NCI-H146 treated with DMSO at 0.1 percent for 48 hours (cell line): ENCODE measurements at regions not wholly inside any gene's neighbourhood (a gene's known extent, or its start where the extent isn't known, plus 50 kb on each side); places are given as distances from the start of the nearest gene placed in this dataset.
"Not testable (repeated sequence)": the region's sequence is repeated elsewhere in the genome, so short reads cannot be mapped to it uniquely, and the experiment has no call there.

Source experiments
- DNase-seq: peaks from one replicate; lab custom pipeline; 2025; ENCODE audit not compliant: unreplicated experiment; lab: John Stamatoyannopoulos, UW

GRCh38 chr3:18693588-18694329 lies 268.6 kb upstream of the SATB1 start:
- not testable (repeated sequence) for DNase-seq

GRCh38 chr3:18687286-18687685 lies 262.1 kb upstream of the SATB1 start:
- DNase-seq: no peak

- no peak for DNase-seq
Observed at GRCh38 chr3:18683900-18684299, 258.8 kb upstream of the SATB1 start.

GRCh38 chr3:18681818-18682345 lies 256.7 kb upstream of the SATB1 start:
- no peak for DNase-seq

- no peak for DNase-seq
Observed at GRCh38 chr3:18680758-18681157, 255.6 kb upstream of the SATB1 start.

- no peak for DNase-seq
Observed at GRCh38 chr3:18679238-18679637, 254.1 kb upstream of the SATB1 start.

GRCh38 chr3:18675197-18675596 lies 250.1 kb upstream of the SATB1 start:
- no peak for DNase-seq

GRCh38 chr3:18672561-18672960 lies 247.4 kb upstream of the SATB1 start:
- no peak for DNase-seq

- no peak for DNase-seq
Observed at GRCh38 chr3:18670759-18671158, 245.6 kb upstream of the SATB1 start.

GRCh38 chr3:18669374-18669773 lies 244.2 kb upstream of the SATB1 start:
- DNase-seq: no peak

- no peak for DNase-seq
Observed at GRCh38 chr3:18667552-18667951, 242.4 kb upstream of the SATB1 start.

- DNase-seq: no peak
Observed at GRCh38 chr3:18666655-18667054, 241.5 kb upstream of the SATB1 start.

- DNase-seq: no peak
Observed at GRCh38 chr3:18660059-18660458, 234.9 kb upstream of the SATB1 start.

GRCh38 chr3:18657858-18658820 lies 233.0 kb upstream of the SATB1 start:
- DNase-seq: no peak

GRCh38 chr3:18656866-18657265 lies 231.7 kb upstream of the SATB1 start:
- DNase-seq: no peak

GRCh38 chr3:18656410-18656809 lies 231.3 kb upstream of the SATB1 start:
- no peak for DNase-seq

- DNase-seq: no peak
Observed at GRCh38 chr3:18655827-18656226, 230.7 kb upstream of the SATB1 start.

GRCh38 chr3:18652781-18653180 lies 227.6 kb upstream of the SATB1 start:
- no peak for DNase-seq

- DNase-seq: no peak
Observed at GRCh38 chr3:18650731-18651130, 225.6 kb upstream of the SATB1 start.

GRCh38 chr3:18649666-18650363 lies 224.7 kb upstream of the SATB1 start:
- DNase-seq: no peak

GRCh38 chr3:18648868-18649462 lies 223.8 kb upstream of the SATB1 start:
- no peak for DNase-seq
